ENCODE measurements at regions not wholly inside any gene's neighbourhood (a gene's known extent, or its start where the extent isn't known, plus 50 kb on each side); places are given as distances from the start of the nearest gene placed in this dataset.

- H2BK20ac ChIP-seq (ENCODE audit: low read length) = no peak overlapping the region
- H3K27me3 ChIP-seq (replicated peaks in 1 of 4; ENCODE audit: control insufficient read depth in 3 of 4, extremely low read depth in 1 of 4, insufficient read depth in 3 of 4, low read length in 3 of 4) = no peaks in the 10 kb centered on the region
- H3K4me3 ChIP-seq (ENCODE audit: extremely low read depth in 1 of 4, insufficient read depth in 2 of 4, low read depth in 3 of 4, low read length in 4 of 4) = peak overlapping the region in 1 of 4 experiments; percentile 54; a peak in 2 of 8 replicates
- H3K23me2 ChIP-seq (ENCODE audit: low read depth, low read length) = no peaks in the 10 kb centered on the region
- no peaks in the 10 kb centered on the region for H3K36me3 ChIP-seq (ENCODE audit: control insufficient read depth in 2 of 4, insufficient read depth in 4 of 4, low read length in 3 of 4)
- H3K9ac ChIP-seq (replicated peaks in 1 of 4; ENCODE audit: extremely low read depth in 1 of 4, low read depth in 3 of 4, low read length in 3 of 4) = no peak overlapping the region
- ChIA-PET CTCF (ENCODE audit: partially characterized antibody) (interaction anchor here (0.8 to 2.3 kb wide), 3 partner anchors 14 to 417 kb away, joined by 3 to 13 read pairs (median 6); no protein-coding TSS in a partner anchor), POLR2A (ENCODE audit: partially characterized antibody) (interaction anchor here (0.6 kb wide), 1 partner anchor 1115 kb away, joined by 3 read pairs; no protein-coding TSS in a partner anchor)
- no peaks in the 10 kb centered on the region for H3K9me3 ChIP-seq (ENCODE audit: insufficient read depth in 2 of 2, low read depth in 1 of 2, low read length in 1 of 2)
- H2AFZ ChIP-seq (ENCODE audit: low read length) = no peak overlapping the region
- no peaks in the 10 kb centered on the region for H3K79me1 ChIP-seq (ENCODE audit: low read depth, low read length)
- no peak overlapping the region; the same call in 1 of the 2 replicates for H3K27ac ChIP-seq (ENCODE audit: low read depth, low read length)
- no peak overlapping the region for H3K18ac ChIP-seq (ENCODE audit: extremely low read depth, low read length)
- no peak overlapping the region for H2BK12ac ChIP-seq (ENCODE audit: low read depth, low read length)
- H3K4ac ChIP-seq (replicated peaks; ENCODE audit: insufficient read length, low read depth, low read length) = no peak overlapping the region
- DNase-seq (ENCODE audit: low read depth in 1 of 2, low spot score in 2 of 2) = peak in 1 of 2 experiments; percentile 41
- H2BK15ac ChIP-seq (ENCODE audit: low read length) = no peak overlapping the region
- H3K4me1 ChIP-seq (replicated peaks in 1 of 4; ENCODE audit: control insufficient read depth in 3 of 4, insufficient read depth in 4 of 4, low read length in 3 of 4) = peaks cover 0 to 3% (median 1%) of the 10 kb centered on the region in 4 experiments; a peak in 2 of 7 replicates
- peak overlapping the region; percentile 30 to 66 for H3K4me2 ChIP-seq (ENCODE audit: insufficient read depth in 1 of 2, low read depth in 2 of 2, low read length in 2 of 2)
- H3K56ac ChIP-seq (replicated peaks; ENCODE audit: insufficient read length, low read depth, low read length) = no peak overlapping the region
- H3K14ac ChIP-seq (ENCODE audit: insufficient read length) = no peak overlapping the region
- no peaks in the 10 kb centered on the region for H4K20me1 ChIP-seq (replicated peaks in 1 of 2; ENCODE audit: control insufficient read depth in 1 of 2, insufficient read depth in 2 of 2, low read length in 2 of 2)
- H3K79me2 ChIP-seq (ENCODE audit: control insufficient read depth in 1 of 2, insufficient read depth in 2 of 2, low read length in 2 of 2) = no peaks in the 10 kb centered on the region
- no peak overlapping the region for H2BK120ac ChIP-seq (replicated peaks; ENCODE audit: low read depth, low read length)
- H2AK5ac ChIP-seq (ENCODE audit: low read depth, low read length) = no peak overlapping the region
- no peak overlapping the region for H4K5ac ChIP-seq (ENCODE audit: insufficient read length, low read depth, low read length)
- H4K8ac ChIP-seq (ENCODE audit: extremely low read depth, insufficient read depth, low read length) = no peak overlapping the region
- no peak overlapping the region for H3K23ac ChIP-seq (ENCODE audit: insufficient read length)
- FAIRE-seq = peak; percentile 93
- no peak overlapping the region for H4K91ac ChIP-seq (replicated peaks; ENCODE audit: insufficient read length, low read length)
- no peak overlapping the region for H2BK5ac ChIP-seq (ENCODE audit: low read depth, low read length)
- 18% methylated on average over 3 of the region's 3 CpGs; no CpG with 5 or more reads in 1 of the 2 experiments for WGBS, 2 experiments (ENCODE audit: extremely low coverage in 1 of 2, insufficient coverage in 1 of 2, insufficient read length in 1 of 2, insufficient replicate concordance in 2 of 2, low coverage in 1 of 2, low lambda C conversion rate in 2 of 2, missing lambda C conversion rate in 1 of 2)
- TF ChIP-seq, protein P1, sequence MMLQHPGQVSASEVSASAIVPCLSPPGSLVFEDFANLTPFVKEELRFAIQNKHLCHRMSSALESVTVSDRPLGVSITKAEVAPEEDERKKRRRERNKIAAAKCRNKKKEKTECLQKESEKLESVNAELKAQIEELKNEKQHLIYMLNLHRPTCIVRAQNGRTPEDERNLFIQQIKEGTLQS (IDR thresholded peaks at IDR 0.05; ENCODE audit: insufficient read depth, low read depth, low read length) = no peak
- TF ChIP-seq NANOG (IDR thresholded peaks at IDR 0.05; ENCODE audit: insufficient read depth, low read depth, low read length, poor library complexity, severe bottlenecking) (no peak), RAD21 (IDR thresholded peaks at IDR 0.05 in 1 of 2, conservative IDR thresholded peaks at IDR 0.05 in 1 of 2; ENCODE audit: low read depth in 2 of 2, low read length in 2 of 2) (peak; percentile 60 to 72), GABPA (IDR thresholded peaks at IDR 0.05; ENCODE audit: borderline replicate concordance, insufficient read depth, low read length) (no peak), CBX8 (IDR thresholded peaks at IDR 0.05; ENCODE audit: borderline replicate concordance, low read depth, low read length) (no peak), JUN (IDR thresholded peaks at IDR 0.05; ENCODE audit: low read depth, low read length) (no peak), EGR1 (IDR thresholded peaks at IDR 0.05; ENCODE audit: borderline replicate concordance, low read depth, low read length) (no peak)
Measured at GRCh38 chrX:95764972-95765451, 919.6 kb upstream of the DIAPH2 start.

Data from H1 (cell line).